Cardiac septum (tissue), 1 donor: ENCODE measurements at regions not wholly inside any gene's neighbourhood (a gene's known extent, or its start where the extent isn't known, plus 50 kb on each side); places are given as distances from the start of the nearest gene placed in this dataset.
"Not testable (repeated sequence)": the region's sequence is repeated elsewhere in the genome, so short reads cannot be mapped to it uniquely, and the experiment has no call there.

Source experiments
- DNase-seq: peaks from one replicate; pipeline ENCODE4 v3.0.0-alpha.2; 2020; ENCODE audit warnings: low spot score
- intact Hi-C: fragments of 100-400 bp; cut with DNase I; formaldehyde crosslinking; loops from one replicate; pipeline ENCODE4 v1.14.0; 2022
- donor health status: DM: no; HTN: no; CAD: no.

DNA sequence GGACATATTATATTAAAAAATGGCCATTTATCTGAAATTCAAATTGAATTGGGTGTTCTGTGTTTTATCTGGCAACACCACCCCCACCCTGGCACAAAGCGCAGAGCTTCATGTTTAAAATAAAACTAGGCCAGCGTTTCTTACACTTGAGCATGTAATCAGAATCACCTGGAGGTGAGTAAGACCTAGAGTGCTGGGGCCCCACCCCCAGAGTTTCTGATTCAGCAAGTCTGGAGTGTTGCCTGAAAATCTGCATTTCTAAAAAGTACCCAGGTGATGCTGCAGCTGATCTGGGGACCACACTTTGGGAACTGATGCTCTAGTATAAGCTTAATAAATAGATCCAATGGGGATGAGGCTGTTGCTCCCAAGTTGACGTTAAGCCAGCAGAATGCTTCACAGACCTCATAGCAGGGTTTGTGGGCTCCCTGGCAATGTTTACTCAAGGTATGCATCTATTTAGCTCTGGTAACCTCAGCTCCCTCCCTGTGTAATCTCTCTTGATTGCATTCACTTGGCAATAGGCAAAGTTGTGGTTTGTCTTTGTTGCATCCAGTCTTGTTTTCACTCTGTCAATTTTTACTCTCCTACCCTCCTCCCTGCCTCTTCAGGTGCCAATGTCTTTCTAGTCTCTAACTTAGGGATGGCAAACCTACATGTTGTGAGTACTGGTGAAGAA is 99.8 kb upstream of the TEX13D start:
- no peak for DNase-seq
- intact Hi-C loops: no loop called here

GRCh38 chrX:124234348-124234747 is 98.1 kb upstream of the TEX13D start:
- DNase-seq: no peak
- intact Hi-C loops: no loop called here

DNA sequence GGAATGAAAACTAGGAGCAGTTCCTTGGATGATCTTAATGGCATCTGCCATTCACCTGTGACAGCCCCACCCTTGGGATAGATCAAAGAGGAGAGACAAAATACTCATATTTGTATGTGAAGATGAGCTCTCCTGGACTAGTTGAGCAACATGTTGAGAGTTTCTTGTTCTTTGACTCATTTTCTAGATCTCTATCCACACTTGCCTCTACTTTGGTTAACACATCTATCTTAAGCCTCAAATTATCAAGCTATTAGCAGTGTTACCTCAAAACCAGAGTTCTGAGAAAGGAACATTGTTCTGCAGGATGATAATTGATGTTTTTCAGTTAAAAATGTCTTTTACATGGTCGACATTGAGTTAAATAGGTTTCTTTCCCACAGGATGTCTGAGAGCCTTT is 94.2 kb upstream of the TEX13D start:
- intact Hi-C loops: no loop called here
- no peak for DNase-seq

DNA sequence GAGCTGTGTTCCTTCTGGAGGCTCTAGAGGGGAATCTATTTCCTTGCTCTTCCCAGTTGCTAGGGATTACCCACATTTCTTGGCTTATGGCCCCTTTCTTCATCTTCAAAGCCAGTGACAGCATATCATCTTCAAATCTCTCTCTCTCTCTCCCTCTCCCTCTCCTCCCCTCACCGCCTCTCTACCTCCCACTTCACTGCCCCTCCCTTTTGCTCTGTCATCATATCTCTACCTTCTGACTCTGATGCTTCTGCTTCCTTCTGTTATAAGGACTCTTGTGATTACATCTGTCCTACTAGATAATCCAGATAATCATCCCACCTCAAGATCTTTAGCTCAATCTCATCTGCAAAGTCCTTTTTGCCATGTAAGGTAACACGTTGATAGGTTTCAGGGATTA is 93.1 kb upstream of the TEX13D start:
- DNase-seq: no peak
- intact Hi-C loops: no loop called here

DNA sequence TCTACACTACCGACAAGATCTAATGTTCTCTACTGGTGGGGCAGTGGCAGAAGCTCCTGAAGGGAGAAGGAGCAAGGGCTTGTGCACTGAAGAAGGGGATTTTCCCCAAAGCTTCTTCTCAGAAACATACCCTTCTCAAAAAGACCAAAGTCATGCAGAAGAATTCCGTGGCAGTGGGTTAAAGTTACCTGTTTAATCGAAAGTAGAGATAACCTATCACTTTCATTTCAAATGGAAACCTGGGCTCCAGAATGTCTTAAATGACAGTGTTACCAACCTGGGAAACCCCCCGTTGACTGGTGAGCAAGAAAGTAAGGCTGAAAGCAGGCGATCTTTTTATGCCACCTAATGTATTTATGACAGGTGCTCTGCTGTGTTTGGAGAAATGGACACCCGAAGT is 92.5 kb upstream of the TEX13D start:
- no peak for DNase-seq
- intact Hi-C loops: no loop called here

DNA sequence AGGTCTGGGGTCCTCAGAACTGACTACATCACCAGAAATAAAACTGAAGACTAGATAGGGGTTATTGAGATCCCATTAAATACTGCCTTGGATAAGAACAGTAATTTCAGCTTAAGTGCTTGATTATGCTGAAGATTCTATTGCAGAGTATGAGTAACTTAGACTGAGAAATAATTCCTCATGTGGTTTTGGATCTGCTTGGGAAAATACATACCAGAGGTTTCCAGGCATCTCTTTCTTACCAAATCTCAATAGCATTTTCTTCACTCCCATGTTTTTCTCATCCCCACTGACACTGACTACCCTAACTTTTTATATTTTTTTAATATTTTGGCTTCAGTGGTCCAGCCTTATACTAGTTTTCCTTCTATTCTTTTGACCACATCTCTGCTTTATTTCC is 92.0 kb upstream of the TEX13D start:
- intact Hi-C loops: no loop called here
- DNase-seq: no peak

- intact Hi-C loops: no loop called here
- no peak for DNase-seq
Measured at GRCh38 chrX:124242131-124242530, 90.3 kb upstream of the TEX13D start.

DNA sequence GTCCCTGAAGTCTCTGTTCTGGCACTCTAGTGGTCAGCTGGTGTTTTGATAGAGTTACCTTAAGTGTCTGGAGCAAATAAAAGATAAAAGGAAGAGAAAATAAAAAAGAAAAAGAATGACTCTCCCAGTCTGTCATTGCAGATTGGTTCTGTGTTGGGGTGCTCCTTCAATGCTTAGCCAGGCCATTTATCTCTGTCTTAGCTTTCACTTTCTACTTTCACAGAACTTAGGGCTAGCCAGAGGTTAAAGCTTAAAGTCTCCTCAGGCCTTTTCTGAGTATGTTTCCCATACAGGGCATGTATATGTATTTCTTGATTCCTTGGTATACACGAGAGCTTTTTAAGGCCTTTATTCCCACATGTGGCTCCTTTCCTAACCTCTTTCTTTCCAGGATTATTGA is 83.1 kb upstream of the TEX13D start:
- intact Hi-C loops: no loop called here

DNA sequence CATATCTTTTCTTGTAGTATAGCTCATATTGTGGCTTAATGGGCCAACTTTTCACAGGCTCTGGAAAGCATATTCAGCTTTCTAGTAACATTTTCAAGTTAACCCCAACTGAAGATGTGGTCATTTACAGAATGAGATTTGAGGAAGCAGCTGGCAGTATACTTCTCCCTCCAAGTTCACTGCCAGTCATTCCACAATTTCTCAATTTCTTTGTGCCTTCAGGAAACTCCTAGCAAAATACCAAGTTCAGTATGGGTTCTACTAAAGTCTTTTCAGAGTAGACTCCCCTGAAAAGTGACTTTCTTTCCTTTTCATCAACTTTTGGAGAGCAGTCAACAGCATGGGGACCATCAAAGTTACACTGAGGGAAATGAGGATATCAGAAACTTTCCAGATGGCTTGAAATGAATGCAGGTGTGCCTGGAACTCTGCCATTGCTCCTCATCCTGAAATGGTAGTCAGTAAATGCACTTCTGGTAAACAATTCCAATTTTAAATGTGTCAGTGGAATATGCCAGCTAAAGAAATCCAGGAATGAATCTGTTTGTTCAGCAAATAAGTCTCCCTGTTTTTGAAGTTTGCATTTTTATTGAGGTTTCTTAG is 81.5 kb upstream of the TEX13D start:
- intact Hi-C loops: no loop called here
- no peak for DNase-seq

More for the DNA sequence above, 83.1 kb upstream of the TEX13D start:
- DNase-seq: no peak

GRCh38 chrX:124254611-124255010 is 77.8 kb upstream of the TEX13D start:
- intact Hi-C loops: no loop called here
- DNase-seq: no peak

GRCh38 chrX:124256216-124256615 is 76.2 kb upstream of the TEX13D start:
- DNase-seq: no peak
- intact Hi-C loops: no loop called here

- intact Hi-C loops: no loop called here
Measured at GRCh38 chrX:124256629-124257380, 75.7 kb upstream of the TEX13D start.

DNA sequence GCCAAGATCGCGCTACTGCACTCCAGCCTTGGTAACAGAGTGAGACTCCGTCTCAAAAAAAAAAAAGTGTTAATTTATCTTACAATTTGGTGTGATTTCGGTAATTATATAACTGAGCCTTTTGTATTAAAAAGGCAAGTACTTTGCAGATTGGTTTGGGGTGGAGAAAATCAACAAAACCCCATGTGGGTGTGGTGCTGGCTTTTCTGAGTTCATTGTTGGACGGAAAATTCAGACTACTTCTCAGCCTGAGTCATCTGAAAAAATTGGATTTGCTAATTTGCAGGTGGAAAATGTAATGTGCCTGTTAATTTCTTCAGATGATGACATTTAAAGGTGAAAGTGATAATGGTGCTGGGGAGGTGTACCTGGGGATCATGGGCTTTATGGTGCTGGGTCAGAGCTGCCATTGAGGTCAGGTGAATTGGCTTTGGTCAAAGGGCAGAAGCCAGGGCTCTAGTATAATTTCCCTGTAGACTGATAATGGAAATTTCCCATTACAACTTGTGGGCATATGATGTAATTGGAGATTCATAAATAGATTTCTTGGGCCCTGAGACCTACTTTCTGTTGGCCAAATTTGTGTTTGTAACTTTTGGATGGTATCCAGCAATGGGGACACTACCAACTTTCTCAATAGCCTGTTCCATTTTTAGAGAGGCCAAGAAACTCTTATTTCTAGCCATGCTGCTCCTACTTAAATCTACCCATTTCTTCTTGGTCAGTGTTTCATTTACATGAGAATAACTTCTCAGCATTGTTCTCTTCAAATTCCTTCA is 74.3 kb upstream of the TEX13D start:
- DNase-seq: no peak
- intact Hi-C loops: no loop called here

More at GRCh38 chrX:124256629-124257380, 75.7 kb upstream of the TEX13D start:
- no peak for DNase-seq

DNA sequence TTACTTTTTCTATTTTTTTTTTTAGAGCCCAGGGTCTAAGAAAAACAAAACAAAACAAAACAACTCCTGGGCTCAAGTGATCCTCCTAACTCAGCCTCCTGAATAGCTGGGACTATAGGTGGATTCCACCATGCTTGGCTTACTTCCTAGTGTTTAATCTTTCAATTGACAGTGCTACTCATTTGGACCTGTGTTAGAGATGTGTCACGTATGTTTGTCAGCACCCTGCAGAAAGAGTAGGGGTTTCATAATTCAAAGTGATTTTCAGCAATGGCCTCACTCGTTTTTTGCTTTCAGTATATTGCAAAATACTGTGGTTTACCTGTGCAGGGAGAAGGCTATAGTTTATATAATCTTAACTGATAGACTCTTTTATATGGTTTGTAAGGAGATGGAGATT is 71.6 kb upstream of the TEX13D start:
- no peak for DNase-seq
- intact Hi-C loops: no loop called here

DNA sequence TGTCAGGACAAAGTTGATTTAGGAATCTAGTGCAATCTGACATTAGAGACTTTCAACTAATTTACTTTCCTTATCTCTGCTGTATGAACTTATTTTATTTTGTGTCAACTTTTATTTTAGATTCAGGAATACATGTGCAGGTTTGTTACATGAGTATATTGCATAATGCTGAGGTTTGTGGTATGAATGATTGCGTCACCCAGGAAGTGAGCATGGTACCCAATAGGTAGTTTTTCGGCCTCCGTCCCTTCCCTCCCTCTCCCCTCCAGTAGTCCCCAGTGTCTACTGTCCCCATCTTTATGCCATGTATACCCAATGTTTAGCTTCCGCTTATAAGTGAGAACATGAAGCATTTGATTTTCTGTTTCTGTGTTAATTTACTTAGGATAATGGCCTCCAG is 68.7 kb upstream of the TEX13D start:
- no peak for DNase-seq
- intact Hi-C loops: no loop called here

DNA sequence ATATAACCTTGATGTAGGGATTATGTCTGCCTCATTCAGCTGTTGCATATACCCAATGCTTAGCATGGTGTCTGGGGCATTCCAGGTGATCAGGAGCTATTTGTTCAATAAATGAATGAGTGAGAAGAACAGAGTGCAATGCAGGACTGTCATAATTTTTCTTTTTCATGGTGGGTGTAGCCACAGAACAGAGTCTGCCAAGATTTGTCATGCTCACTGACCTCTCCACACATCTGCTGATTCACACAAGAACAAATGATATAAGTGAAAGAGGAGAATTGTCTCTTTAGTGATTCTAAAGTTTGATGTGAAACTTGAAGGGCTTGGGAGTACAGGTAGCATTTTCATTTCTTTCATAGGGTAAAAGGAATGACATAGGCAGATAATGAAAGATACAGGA is 64.4 kb upstream of the TEX13D start:
- DNase-seq: no peak
- intact Hi-C loops: no loop called here

DNA sequence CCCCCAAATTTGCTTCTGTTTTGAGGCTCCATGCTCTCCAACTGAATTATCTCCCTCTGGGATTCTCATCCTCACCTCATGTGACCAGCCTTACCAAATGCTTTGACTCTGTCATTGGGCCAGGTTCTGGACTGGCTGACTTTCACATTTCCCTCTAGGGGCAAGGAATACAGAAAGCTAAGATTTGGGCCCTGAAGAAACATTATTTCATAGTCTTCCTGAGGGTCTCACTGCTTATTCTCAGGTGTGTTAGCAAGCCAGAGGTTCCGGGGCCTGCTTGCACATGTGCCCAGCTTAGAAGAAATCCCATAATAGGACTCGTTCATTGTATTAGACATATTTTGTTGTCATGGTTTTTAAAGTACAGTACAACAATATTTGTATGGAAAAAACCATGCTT is 62.6 kb upstream of the TEX13D start:
- intact Hi-C loops: no loop called here

GRCh38 chrX:124271599-124271998 is 60.9 kb upstream of the TEX13D start:
- DNase-seq, intact Hi-C loops: not testable (repeated sequence)

More for the DNA sequence above, 62.6 kb upstream of the TEX13D start:
- DNase-seq: no peak

GRCh38 chrX:124272370-124272982 is 60.0 kb upstream of the TEX13D start:
- no peak for DNase-seq
- intact Hi-C loops: no loop called here
